ENCODE measurements at regions not wholly inside any gene's neighbourhood (a gene's known extent, or its start where the extent isn't known, plus 50 kb on each side); places are given as distances from the start of the nearest gene placed in this dataset.

DNA sequence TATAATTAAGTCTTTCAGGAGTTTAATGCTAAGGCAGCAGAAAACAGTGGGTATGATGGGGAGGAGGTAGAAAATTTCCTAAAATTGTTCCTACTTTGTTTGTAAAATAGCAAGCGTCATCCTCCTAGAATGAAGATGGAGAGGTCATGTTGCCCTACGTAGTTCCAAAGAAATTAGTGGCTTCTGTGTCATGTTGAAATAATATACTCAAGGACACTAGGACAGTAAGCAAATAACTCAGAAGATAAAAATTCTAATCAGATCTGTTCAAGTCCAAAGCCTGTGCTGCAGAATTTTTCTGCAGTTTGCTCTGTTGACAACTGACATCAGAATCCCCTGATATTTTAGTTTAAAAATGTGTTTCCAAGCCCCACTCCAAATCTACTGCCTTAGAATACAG, 486.3 kb downstream of the DIRAS2 start (continued):
- TF ChIP-seq, protein P1, sequence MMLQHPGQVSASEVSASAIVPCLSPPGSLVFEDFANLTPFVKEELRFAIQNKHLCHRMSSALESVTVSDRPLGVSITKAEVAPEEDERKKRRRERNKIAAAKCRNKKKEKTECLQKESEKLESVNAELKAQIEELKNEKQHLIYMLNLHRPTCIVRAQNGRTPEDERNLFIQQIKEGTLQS (IDR thresholded peaks at IDR 0.05; ENCODE audit: insufficient read depth, low read depth, low read length) = no peak
- no peak for TF ChIP-seq BCL11A (IDR thresholded peaks at IDR 0.05; ENCODE audit: low read depth in 2 of 2, low read length in 2 of 2)
- TF ChIP-seq, protein P2, sequence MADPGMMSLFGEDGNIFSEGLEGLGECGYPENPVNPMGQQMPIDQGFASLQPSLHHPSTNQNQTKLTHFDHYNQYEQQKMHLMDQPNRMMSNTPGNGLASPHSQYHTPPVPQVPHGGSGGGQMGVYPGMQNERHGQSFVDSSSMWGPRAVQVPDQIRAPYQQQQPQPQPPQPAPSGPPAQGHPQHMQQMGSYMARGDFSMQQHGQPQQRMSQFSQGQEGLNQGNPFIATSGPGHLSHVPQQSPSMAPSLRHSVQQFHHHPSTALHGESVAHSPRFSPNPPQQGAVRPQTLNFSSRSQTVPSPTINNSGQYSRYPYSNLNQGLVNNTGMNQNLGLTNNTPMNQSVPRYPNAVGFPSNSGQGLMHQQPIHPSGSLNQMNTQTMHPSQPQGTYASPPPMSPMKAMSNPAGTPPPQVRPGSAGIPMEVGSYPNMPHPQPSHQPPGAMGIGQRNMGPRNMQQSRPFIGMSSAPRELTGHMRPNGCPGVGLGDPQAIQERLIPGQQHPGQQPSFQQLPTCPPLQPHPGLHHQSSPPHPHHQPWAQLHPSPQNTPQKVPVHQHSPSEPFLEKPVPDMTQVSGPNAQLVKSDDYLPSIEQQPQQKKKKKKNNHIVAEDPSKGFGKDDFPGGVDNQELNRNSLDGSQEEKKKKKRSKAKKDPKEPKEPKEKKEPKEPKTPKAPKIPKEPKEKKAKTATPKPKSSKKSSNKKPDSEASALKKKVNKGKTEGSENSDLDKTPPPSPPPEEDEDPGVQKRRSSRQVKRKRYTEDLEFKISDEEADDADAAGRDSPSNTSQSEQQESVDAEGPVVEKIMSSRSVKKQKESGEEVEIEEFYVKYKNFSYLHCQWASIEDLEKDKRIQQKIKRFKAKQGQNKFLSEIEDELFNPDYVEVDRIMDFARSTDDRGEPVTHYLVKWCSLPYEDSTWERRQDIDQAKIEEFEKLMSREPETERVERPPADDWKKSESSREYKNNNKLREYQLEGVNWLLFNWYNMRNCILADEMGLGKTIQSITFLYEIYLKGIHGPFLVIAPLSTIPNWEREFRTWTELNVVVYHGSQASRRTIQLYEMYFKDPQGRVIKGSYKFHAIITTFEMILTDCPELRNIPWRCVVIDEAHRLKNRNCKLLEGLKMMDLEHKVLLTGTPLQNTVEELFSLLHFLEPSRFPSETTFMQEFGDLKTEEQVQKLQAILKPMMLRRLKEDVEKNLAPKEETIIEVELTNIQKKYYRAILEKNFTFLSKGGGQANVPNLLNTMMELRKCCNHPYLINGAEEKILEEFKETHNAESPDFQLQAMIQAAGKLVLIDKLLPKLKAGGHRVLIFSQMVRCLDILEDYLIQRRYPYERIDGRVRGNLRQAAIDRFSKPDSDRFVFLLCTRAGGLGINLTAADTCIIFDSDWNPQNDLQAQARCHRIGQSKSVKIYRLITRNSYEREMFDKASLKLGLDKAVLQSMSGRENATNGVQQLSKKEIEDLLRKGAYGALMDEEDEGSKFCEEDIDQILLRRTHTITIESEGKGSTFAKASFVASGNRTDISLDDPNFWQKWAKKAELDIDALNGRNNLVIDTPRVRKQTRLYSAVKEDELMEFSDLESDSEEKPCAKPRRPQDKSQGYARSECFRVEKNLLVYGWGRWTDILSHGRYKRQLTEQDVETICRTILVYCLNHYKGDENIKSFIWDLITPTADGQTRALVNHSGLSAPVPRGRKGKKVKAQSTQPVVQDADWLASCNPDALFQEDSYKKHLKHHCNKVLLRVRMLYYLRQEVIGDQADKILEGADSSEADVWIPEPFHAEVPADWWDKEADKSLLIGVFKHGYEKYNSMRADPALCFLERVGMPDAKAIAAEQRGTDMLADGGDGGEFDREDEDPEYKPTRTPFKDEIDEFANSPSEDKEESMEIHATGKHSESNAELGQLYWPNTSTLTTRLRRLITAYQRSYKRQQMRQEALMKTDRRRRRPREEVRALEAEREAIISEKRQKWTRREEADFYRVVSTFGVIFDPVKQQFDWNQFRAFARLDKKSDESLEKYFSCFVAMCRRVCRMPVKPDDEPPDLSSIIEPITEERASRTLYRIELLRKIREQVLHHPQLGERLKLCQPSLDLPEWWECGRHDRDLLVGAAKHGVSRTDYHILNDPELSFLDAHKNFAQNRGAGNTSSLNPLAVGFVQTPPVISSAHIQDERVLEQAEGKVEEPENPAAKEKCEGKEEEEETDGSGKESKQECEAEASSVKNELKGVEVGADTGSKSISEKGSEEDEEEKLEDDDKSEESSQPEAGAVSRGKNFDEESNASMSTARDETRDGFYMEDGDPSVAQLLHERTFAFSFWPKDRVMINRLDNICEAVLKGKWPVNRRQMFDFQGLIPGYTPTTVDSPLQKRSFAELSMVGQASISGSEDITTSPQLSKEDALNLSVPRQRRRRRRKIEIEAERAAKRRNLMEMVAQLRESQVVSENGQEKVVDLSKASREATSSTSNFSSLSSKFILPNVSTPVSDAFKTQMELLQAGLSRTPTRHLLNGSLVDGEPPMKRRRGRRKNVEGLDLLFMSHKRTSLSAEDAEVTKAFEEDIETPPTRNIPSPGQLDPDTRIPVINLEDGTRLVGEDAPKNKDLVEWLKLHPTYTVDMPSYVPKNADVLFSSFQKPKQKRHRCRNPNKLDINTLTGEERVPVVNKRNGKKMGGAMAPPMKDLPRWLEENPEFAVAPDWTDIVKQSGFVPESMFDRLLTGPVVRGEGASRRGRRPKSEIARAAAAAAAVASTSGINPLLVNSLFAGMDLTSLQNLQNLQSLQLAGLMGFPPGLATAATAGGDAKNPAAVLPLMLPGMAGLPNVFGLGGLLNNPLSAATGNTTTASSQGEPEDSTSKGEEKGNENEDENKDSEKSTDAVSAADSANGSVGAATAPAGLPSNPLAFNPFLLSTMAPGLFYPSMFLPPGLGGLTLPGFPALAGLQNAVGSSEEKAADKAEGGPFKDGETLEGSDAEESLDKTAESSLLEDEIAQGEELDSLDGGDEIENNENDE (IDR thresholded peaks at IDR 0.05; ENCODE audit: insufficient replicate concordance, low read length) = no peak
- no peak for TF ChIP-seq PHF8 (conservative IDR thresholded peaks at IDR 0.05; ENCODE audit: low read depth, low read length)

Measured in H1 (cell line).